ENCODE measurements at regions not wholly inside any gene's neighbourhood (a gene's known extent, or its start where the extent isn't known, plus 50 kb on each side); places are given as distances from the start of the nearest gene placed in this dataset.

GRCh38 chr1:18041102-18041501 lies 66.5 kb upstream of the IGSF21 start:
- intact Hi-C loops (cut with micrococcal nuclease) = no loop called here
- Mint-ChIP-seq H3K9me3 (no peaks in the 10 kb centered on the region), H3K27me3 (ENCODE audit: low read depth in 3 of 3) (peaks cover 2 to 4% (median 3%) of the 10 kb centered on the region in 3 donors), H3K27ac (no peak overlapping the region), H3K4me3 (no peak overlapping the region), H3K4me1 (no peaks in the 10 kb centered on the region), H3K36me3 (no peaks in the 10 kb centered on the region)
- Histone ChIP-seq H3K4me3 (replicated peaks in 1 of 3; ENCODE audit: low read depth in 2 of 3, low read length in 3 of 3) (no peak overlapping the region), H3K27ac (ENCODE audit: low read depth in 1 of 2, low read length in 2 of 2) (no peak overlapping the region), H3K9me3 (replicated peaks in 1 of 2; ENCODE audit: control insufficient read depth in 1 of 2, insufficient read depth in 1 of 2, low read length in 2 of 2) (no peaks in the 10 kb centered on the region), H3K4me2 (replicated peaks; ENCODE audit: extremely low read depth, low read length, poor library complexity, severe bottlenecking) (no peak overlapping the region), H2AFZ (ENCODE audit: insufficient read depth, low read depth, low read length, poor library complexity, severe bottlenecking) (no peak overlapping the region), H3K79me2 (ENCODE audit: insufficient read depth, low read length) (no peaks in the 10 kb centered on the region), H3K27me3 (ENCODE audit: control insufficient read depth in 2 of 2, insufficient read depth in 2 of 2, low read length in 2 of 2) (no peaks in the 10 kb centered on the region), H3K9ac (ENCODE audit: insufficient read depth, low read length, poor library complexity, severe bottlenecking) (no peak overlapping the region), H4K20me1 (ENCODE audit: insufficient read depth, low read length) (no peaks in the 10 kb centered on the region), H3K4me1 (ENCODE audit: control insufficient read depth in 1 of 2, insufficient read depth in 2 of 2, low read length in 2 of 2) (no peaks in the 10 kb centered on the region), H3K36me3 (replicated peaks in 1 of 2; ENCODE audit: control insufficient read depth in 1 of 2, insufficient read depth in 2 of 2, low read length in 2 of 2) (no peaks in the 10 kb centered on the region)
- DNase-seq = no peak
- TF ChIP-seq CTCF (IDR thresholded peaks at IDR 0.05) = no peak
- 47% methylated on average over 2 of the region's 6 CpGs for WGBS (ENCODE audit: insufficient coverage)

GRCh38 chr1:18041685-18042355 lies 65.8 kb upstream of the IGSF21 start:
- no peaks in the 10 kb centered on the region for H3K36me3 Mint-ChIP-seq
- no peaks in the 10 kb centered on the region for H3K4me1 Mint-ChIP-seq
- no peak overlapping the region for H3K4me3 Mint-ChIP-seq
- Histone ChIP-seq H2AFZ (ENCODE audit: insufficient read depth, low read depth, low read length, poor library complexity, severe bottlenecking) (no peak overlapping the region), H3K27me3 (ENCODE audit: control insufficient read depth in 2 of 2, insufficient read depth in 2 of 2, low read length in 2 of 2) (no peaks in the 10 kb centered on the region), H3K9ac (ENCODE audit: insufficient read depth, low read length, poor library complexity, severe bottlenecking) (no peak overlapping the region), H3K36me3 (replicated peaks in 1 of 2; ENCODE audit: control insufficient read depth in 1 of 2, insufficient read depth in 2 of 2, low read length in 2 of 2) (no peaks in the 10 kb centered on the region), H3K79me2 (ENCODE audit: insufficient read depth, low read length) (no peaks in the 10 kb centered on the region), H3K4me2 (replicated peaks; ENCODE audit: extremely low read depth, low read length, poor library complexity, severe bottlenecking) (no peak overlapping the region), H4K20me1 (ENCODE audit: insufficient read depth, low read length) (no peaks in the 10 kb centered on the region), H3K4me1 (ENCODE audit: control insufficient read depth in 1 of 2, insufficient read depth in 2 of 2, low read length in 2 of 2) (no peaks in the 10 kb centered on the region), H3K4me3 (replicated peaks in 1 of 3; ENCODE audit: low read depth in 2 of 3, low read length in 3 of 3) (no peak overlapping the region), H3K9me3 (replicated peaks in 1 of 2; ENCODE audit: control insufficient read depth in 1 of 2, insufficient read depth in 1 of 2, low read length in 2 of 2) (no peaks in the 10 kb centered on the region), H3K27ac (ENCODE audit: low read depth in 1 of 2, low read length in 2 of 2) (no peak overlapping the region)
- 69% methylated on average over 5 of the region's 11 CpGs for WGBS (ENCODE audit: insufficient coverage)
- H3K9me3 Mint-ChIP-seq = no peaks in the 10 kb centered on the region
- no peak for TF ChIP-seq CTCF (IDR thresholded peaks at IDR 0.05)
- DNase-seq = no peak
- intact Hi-C loops (cut with micrococcal nuclease) = no loop called here
- H3K27ac Mint-ChIP-seq = no peak overlapping the region
- peaks cover 2 to 4% (median 3%) of the 10 kb centered on the region in 3 donors for H3K27me3 Mint-ChIP-seq (ENCODE audit: low read depth in 3 of 3)

Measured in CD14-positive monocyte (primary cell).